Smooth muscle cell (in vitro differentiated cells): ENCODE measurements at regions not wholly inside any gene's neighbourhood (a gene's known extent, or its start where the extent isn't known, plus 50 kb on each side); places are given as distances from the start of the nearest gene placed in this dataset.

Experiments
- DNase-seq: peaks from one replicate; lab custom pipeline; 2025; ENCODE audit not compliant: unreplicated experiment; lab: John Stamatoyannopoulos, UW
- H2AFZ ChIP-seq: fragments of 200-600 bp; sonication (generic); 2 replicates; pipeline ENCODE4 v1.6.0; 2016; ENCODE audit warnings: antibody characterized with exemption, low read depth, mild to moderate bottlenecking
- H3F3A ChIP-seq: fragments of 200-600 bp; sonication (generic); 2 replicates; pipeline ENCODE4 v1.6.0; 2017; ENCODE audit warnings: antibody characterized with exemption, low read depth
- H3K27ac ChIP-seq: fragments of 200-600 bp; sonication (generic); 2 replicates; pipeline ENCODE4 v1.5.1; 2016; ENCODE audit warnings: low read depth, mild to moderate bottlenecking
- H3K27me3 ChIP-seq: fragments of 200-600 bp; sonication (generic); 2 replicates; pipeline ENCODE4 v1.6.1; 2016; ENCODE audit warnings: low read depth, mild to moderate bottlenecking
- H3K36me3 ChIP-seq: fragments of 200-600 bp; sonication (generic); 2 replicates; pipeline ENCODE4 v1.5.1; 2016; ENCODE audit warnings: low read depth
- H3K4me1 ChIP-seq: fragments of 200-600 bp; sonication (generic); 2 replicates; pipeline ENCODE4 v1.5.1; 2016; ENCODE audit warnings: low read depth
- H3K4me2 ChIP-seq: fragments of 200-600 bp; sonication (generic); 2 replicates; pipeline ENCODE4 v1.6.0; 2016; ENCODE audit warnings: mild to moderate bottlenecking
- H3K4me3 ChIP-seq: fragments of 200-600 bp; sonication (generic); 2 replicates; pipeline ENCODE4 v1.5.1; 2016; ENCODE audit warnings: mild to moderate bottlenecking
- H3K79me2 ChIP-seq: fragments of 200-600 bp; sonication (generic); 2 replicates; pipeline ENCODE4 v1.6.0; 2016; ENCODE audit warnings: low read depth, mild to moderate bottlenecking
- H3K9ac ChIP-seq: fragments of 200-600 bp; sonication (generic); 2 replicates; pipeline ENCODE4 v1.6.0; 2016; ENCODE audit warnings: low read depth
- H3K9me3 ChIP-seq: fragments of 200-600 bp; sonication (generic); replicated peaks from 2 replicates; pipeline ENCODE4 v1.5.1; 2016; ENCODE audit warnings: low read depth
- H4K20me1 ChIP-seq: fragments of 200-600 bp; sonication (generic); 2 replicates; pipeline ENCODE4 v1.6.0; 2016; ENCODE audit warnings: low read depth
- WGBS: methylation state at CpG from one replicate; pipeline ENCODE4 v1.1.7; 2016; ENCODE audit warnings: low lambda C conversion rate; 5-methylcytosine and 5-hydroxymethylcytosine counted together
- TF ChIP-seq, protein P1 (sequence below): fragments of 200-600 bp; sonication (generic); IDR thresholded peaks from 2 replicates; pipeline ENCODE4 v1.5.1; 2017; ENCODE audit warnings: borderline replicate concordance, mild to moderate bottlenecking, antibody characterized with exemption; ENCODE audit not compliant: insufficient read depth, poor library complexity, severe bottlenecking

GRCh38 chr12:75960086-75960910, 71.3 kb downstream of the PHLDA1 start:
- DNase-seq: no peak
- no peak overlapping the region for H2AFZ ChIP-seq

DNA sequence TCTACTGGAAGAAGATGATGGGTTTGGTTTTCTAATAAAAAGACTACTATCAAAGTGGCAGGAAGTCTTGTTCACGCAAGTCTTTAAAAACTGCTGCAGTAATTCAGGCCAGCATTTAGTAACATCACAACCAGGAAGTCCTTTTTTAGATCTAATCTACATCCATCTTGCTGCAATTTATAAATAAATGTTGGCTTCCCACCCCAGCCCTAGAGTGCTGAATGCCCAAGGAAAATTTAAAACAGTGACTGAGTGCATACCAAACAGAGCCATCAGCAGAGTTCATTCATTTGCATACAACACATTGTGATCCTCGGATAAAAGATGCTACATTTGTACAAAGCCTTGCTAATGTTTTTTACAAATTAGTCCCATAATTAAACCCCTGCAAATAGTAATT, 72.1 kb downstream of the PHLDA1 start:
- H3K4me1 ChIP-seq: peaks cover 8% of the 10 kb centered on the region
- H3F3A ChIP-seq: no peaks in the 10 kb centered on the region
- TF ChIP-seq, protein P1, sequence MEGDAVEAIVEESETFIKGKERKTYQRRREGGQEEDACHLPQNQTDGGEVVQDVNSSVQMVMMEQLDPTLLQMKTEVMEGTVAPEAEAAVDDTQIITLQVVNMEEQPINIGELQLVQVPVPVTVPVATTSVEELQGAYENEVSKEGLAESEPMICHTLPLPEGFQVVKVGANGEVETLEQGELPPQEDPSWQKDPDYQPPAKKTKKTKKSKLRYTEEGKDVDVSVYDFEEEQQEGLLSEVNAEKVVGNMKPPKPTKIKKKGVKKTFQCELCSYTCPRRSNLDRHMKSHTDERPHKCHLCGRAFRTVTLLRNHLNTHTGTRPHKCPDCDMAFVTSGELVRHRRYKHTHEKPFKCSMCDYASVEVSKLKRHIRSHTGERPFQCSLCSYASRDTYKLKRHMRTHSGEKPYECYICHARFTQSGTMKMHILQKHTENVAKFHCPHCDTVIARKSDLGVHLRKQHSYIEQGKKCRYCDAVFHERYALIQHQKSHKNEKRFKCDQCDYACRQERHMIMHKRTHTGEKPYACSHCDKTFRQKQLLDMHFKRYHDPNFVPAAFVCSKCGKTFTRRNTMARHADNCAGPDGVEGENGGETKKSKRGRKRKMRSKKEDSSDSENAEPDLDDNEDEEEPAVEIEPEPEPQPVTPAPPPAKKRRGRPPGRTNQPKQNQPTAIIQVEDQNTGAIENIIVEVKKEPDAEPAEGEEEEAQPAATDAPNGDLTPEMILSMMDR: no peak
- WGBS: 36% methylated on average over 2 of the region's 2 CpGs
- no peaks in the 10 kb centered on the region for H3K9me3 ChIP-seq
- no peak overlapping the region for H3K9ac ChIP-seq
- no peaks in the 10 kb centered on the region for H3K36me3 ChIP-seq
- no peak overlapping the region for H3K27ac ChIP-seq
- H3K79me2 ChIP-seq: no peaks in the 10 kb centered on the region
- no peaks in the 10 kb centered on the region for H4K20me1 ChIP-seq
- no peak overlapping the region for H2AFZ ChIP-seq
- H3K4me3 ChIP-seq: no peak overlapping the region
- DNase-seq: no peak
- H3K4me2 ChIP-seq: no peak overlapping the region
- H3K27me3 ChIP-seq: no peaks in the 10 kb centered on the region

More at GRCh38 chr12:75960086-75960910, 71.3 kb downstream of the PHLDA1 start:
- 54% methylated on average over 6 of the region's 6 CpGs for WGBS
- Histone ChIP-seq H3F3A (no peaks in the 10 kb centered on the region), H3K27ac (no peak overlapping the region), H3K4me3 (no peak overlapping the region), H4K20me1 (no peaks in the 10 kb centered on the region), H3K4me1 (peaks cover 8% of the 10 kb centered on the region), H3K79me2 (no peaks in the 10 kb centered on the region), H3K9ac (no peak overlapping the region), H3K9me3 (no peaks in the 10 kb centered on the region), H3K36me3 (no peaks in the 10 kb centered on the region), H3K4me2 (no peak overlapping the region), H3K27me3 (no peaks in the 10 kb centered on the region)
- TF ChIP-seq, protein P1: no peak

DNA sequence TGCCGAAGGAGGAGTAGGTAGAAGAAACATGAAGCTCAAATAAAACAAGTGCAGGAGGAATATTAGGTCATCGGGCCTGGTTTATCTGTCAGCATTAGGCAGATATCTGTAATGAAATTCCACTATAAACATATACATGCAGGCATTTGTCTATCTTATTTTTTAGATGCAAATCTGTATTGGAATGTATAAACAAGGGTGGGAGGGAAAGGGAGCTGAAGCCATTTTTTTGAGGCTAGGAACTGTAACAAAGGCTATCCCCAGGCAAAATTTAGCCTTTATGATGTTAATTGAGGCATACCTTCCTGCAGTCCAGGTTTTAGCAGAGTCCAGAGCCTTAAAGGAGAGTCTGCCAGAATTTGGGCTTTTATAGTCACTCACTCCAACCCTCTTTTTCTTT, 72.5 kb downstream of the PHLDA1 start:
- no peak for DNase-seq
- Histone ChIP-seq H3K27ac (no peak overlapping the region), H3K4me2 (no peak overlapping the region), H3K9ac (no peak overlapping the region), H4K20me1 (no peaks in the 10 kb centered on the region), H3F3A (no peaks in the 10 kb centered on the region), H2AFZ (no peak overlapping the region), H3K36me3 (no peaks in the 10 kb centered on the region), H3K79me2 (no peaks in the 10 kb centered on the region), H3K27me3 (no peaks in the 10 kb centered on the region), H3K4me1 (peaks cover 8% of the 10 kb centered on the region), H3K9me3 (no peaks in the 10 kb centered on the region), H3K4me3 (no peak overlapping the region)
- 32% methylated on average over 2 of the region's 2 CpGs for WGBS
- TF ChIP-seq, protein P1: no peak

- DNase-seq: no peak
- no peak overlapping the region for H2AFZ ChIP-seq
- no peaks in the 10 kb centered on the region for H3K36me3 ChIP-seq
- TF ChIP-seq, protein P1: no peak
- no peak overlapping the region for H3K9ac ChIP-seq
- peak overlapping the region; percentile 97 for H3K27ac ChIP-seq
- H3K79me2 ChIP-seq: no peaks in the 10 kb centered on the region
- H3F3A ChIP-seq: peaks cover 15% of the 10 kb centered on the region
- no peaks in the 10 kb centered on the region for H4K20me1 ChIP-seq
- H3K9me3 ChIP-seq: no peaks in the 10 kb centered on the region
- no peak overlapping the region for H3K4me3 ChIP-seq
- no peaks in the 10 kb centered on the region for H3K27me3 ChIP-seq
- H3K4me1 ChIP-seq: peaks cover 29% of the 10 kb centered on the region
- whole genome bisulfite sequencing: 86% methylated on average over 3 of the region's 3 CpGs
- H3K4me2 ChIP-seq: no peak overlapping the region
Measured at GRCh38 chr12:75955251-75955650, 76.3 kb downstream of the PHLDA1 start.
